DMS153 treated with DMSO at 0.1 percent for 48 hours (cell line): ENCODE measurements at regions not wholly inside any gene's neighbourhood (a gene's known extent, or its start where the extent isn't known, plus 50 kb on each side); places are given as distances from the start of the nearest gene placed in this dataset.

Experiments used
- DNase-seq: peaks from one replicate; lab custom pipeline; 2025; ENCODE audit not compliant: unreplicated experiment; lab: John Stamatoyannopoulos, UW

DNA sequence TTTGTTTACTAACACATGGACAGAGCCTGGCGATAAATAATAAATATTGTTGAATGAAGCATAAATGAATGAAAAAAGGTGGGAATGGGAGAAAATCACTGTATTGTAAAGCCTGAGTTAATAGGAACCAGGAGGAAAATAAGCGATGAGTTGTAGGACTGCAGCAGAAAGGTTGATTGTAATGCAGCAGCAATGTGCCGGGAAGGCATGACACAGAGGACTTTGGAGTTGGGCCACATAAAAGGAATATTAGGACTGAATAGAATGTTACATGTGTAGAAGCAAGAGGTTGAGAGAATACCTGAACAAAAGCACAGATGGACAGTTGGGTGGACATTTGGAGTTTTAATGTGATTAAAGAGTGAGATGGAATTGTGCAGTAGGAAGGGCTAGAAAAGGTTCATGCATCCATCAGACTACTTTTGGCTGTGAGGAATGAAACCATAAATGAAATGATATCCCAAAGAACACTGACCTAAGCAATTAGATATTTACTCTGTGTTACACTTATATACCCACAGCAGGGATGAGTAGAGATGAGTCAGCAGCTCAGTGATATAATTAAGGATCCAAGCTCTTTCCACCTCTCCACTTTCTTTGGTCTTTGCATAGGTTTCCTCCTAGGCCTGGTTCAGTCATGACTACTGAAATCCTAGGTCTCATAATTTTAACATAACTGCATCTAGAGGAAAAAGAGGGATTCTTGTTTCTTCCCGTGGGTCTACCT lies 55.4 kb downstream of the CCER1 start:
- DNase-seq, result no peak

DNA sequence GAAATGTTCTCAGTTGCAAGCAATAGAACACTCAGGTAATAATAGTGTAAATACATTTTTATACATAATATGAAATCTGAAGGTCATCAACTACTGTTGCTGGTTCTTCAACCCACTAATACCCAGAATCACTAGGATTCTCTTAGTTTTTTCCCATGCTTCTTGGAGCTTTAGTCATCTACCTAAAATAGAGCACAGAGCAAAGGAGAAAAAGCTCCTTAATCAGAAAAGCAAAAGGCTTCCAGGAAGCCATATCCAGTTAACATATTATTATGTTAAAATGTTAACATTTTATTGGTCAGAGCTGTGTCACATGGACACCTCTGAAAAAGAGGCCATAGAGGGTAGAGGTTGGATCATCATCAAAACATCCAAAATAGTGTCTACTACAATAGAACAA lies 57.0 kb downstream of the CCER1 start:
- DNase-seq, result no peak

- no peak for DNase-seq
Measured at GRCh38 chr12:90897316-90897715, 57.7 kb downstream of the CCER1 start.

- no peak for DNase-seq
Measured at GRCh38 chr12:90896821-90897220, 58.2 kb downstream of the CCER1 start.

GRCh38 chr12:90896164-90896563 lies 58.8 kb downstream of the CCER1 start:
- no peak for DNase-seq

- DNase-seq, result no peak
Measured at GRCh38 chr12:90888316-90888715, 66.7 kb downstream of the CCER1 start.

- no peak for DNase-seq
Measured at GRCh38 chr12:90883456-90883855, 71.5 kb downstream of the CCER1 start.

DNA sequence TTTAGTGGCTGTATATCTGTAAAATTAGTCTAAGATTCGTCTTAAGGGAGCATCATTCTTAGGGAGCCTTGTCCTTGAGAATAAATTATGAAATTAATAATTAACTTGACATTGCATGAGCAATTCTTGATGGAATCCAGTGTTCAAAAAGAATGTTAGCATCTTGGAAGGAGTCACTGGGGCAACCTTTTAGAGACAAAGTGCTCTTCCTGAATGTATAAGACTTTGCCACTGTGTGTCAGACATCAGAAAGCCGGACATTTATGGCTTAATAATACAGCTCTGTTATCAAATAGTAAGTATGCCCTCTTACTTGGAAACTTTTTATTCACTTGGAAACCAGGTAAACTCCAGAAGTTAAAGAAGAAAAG lies 83.3 kb downstream of the CCER1 start:
- no peak for DNase-seq

GRCh38 chr12:90870971-90871725 lies 83.8 kb downstream of the CCER1 start:
- no peak for DNase-seq

GRCh38 chr12:90868626-90869025 lies 86.3 kb downstream of the CCER1 start:
- DNase-seq, result no peak

GRCh38 chr12:90859591-90859990 lies 95.4 kb downstream of the CCER1 start:
- no peak for DNase-seq

DNA sequence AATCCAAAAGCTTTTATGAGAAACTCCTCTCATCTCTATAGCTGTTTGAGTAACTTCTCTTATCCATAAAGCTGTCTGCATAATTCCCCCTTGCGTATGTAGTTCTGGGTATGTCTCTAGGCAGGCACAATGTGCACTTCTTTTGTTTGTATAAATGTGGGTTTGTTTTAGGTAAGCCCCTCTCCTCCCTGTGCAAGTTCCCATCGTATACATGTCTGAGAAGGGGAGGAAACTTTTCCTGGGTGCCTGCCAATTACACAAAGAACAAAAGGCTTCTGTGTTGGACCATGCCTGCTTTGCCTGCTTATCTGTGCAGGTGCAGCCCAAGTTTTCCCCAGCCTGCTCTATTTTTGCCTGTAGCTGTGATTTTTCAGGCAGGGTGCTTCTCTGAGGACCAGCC lies 96.7 kb downstream of the CCER1 start:
- DNase-seq, result peak; percentile 7

GRCh38 chr12:90855534-90855933 lies 99.4 kb downstream of the CCER1 start:
- no peak for DNase-seq

DNA sequence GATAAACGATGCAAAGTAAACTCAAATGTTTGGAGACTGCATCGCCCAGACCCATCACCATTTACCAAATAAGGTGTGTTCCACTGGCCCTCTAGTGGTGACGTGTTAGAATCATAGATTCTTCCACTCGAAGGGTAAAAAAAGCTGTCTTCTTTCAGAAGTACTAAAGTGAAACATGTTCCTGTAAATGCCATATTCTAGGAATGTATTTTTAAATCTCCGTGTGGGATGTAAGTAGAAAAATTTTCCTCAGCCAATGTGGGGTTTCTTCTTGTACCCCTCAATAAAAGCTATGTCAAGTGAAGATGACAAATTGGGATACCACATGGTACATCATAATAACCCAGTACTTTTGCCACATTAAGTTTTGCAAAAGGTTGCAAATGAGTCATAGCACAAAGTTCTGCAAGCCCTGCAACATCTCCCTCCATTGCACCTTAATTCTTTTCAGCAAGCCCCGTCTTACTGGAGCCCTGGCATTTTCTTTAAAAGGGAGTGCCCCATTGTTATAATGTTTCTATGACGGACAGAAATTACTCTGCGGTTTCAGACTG lies 100.8 kb downstream of the CCER1 start:
- DNase-seq, result peak; percentile 13

GRCh38 chr12:90851800-90852718 lies 102.9 kb downstream of the CCER1 start:
- no peak for DNase-seq

GRCh38 chr12:90842477-90842876 lies 112.5 kb downstream of the CCER1 start:
- DNase-seq, result no peak

DNA sequence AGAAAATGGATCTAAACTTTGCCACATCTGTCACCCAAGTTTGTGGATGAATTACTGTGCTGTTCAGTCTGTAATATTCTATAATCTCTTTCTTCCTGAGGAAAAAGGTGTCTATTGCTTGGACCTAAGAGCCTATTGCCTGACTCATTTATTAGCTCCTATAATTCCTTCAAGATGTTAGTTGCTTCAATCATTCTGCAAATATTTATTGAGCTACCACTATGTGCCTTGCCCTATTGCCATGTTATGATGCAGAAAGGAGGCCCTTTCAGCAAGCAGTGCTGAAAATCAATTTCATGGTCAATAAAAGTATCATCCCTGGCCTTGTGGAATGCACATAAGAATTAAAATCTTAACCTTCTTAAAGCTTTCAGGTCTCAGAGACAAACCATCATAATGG lies 113.6 kb downstream of the CCER1 start:
- no peak for DNase-seq

GRCh38 chr12:90839346-90839745 lies 115.6 kb downstream of the CCER1 start:
- no peak for DNase-seq

DNA sequence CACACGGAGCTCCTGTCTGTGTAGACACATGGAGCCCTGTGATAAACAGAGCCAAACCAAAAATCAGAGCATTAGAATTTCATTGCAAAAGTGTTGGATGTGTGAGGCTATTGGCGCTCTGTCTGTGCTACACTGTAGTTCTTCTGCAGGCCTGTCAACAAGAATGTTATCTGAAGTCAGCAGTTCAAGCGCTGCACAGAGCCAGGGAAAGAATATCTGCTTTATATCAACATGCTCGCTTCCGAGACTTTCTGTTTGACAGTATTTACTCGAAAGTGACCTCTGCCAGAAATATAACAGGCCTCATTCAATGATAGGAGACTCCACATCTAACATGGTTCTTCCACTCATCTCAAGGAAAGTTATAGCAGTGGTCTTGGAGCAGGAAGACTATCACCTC lies 118.3 kb downstream of the CCER1 start:
- DNase-seq, result no peak

DNA sequence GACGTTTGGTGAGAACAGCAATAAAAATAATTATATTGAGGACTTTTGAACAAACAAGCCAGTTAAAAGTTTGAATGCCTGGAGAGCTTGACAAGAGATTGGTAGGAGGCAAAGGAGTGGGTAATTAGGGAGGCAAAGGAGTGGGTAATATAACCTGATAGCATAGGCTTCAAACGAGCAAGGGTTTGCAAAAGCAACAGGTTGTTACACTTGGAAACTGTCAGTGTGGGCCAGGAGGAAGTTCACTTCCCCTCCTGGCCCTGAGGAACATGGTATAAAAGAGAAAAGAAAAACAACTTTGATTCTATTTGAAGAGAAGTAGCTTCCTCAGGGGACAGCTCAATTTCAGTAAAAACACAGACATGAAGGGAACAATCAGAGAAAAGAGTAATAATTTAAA lies 121.7 kb downstream of the CCER1 start:
- no peak for DNase-seq

DNA sequence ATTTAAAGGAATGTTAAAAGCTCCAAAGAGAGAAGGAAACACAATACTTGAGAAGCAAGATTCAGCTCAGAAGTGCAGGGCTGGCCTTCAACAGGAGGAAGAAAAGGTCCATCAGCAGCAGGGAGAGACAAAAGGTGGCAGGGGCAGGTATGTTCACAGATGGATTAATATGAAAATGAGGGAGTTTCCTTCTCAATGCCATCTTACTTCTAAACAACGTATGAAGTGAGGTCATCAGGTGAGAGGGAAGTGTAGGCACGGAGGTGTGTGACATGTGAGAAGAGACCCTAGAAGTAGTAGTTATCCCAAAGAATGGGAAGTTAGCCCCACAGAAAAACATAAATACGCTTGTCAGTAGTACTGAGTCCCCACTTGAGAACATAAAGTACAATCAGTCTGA lies 122.5 kb downstream of the CCER1 start:
- no peak for DNase-seq
